Panc1 (cell line): ENCODE measurements at regions not wholly inside any gene's neighbourhood (a gene's known extent, or its start where the extent isn't known, plus 50 kb on each side); places are given as distances from the start of the nearest gene placed in this dataset.

Experiments used
- POLR2AphosphoS5 ChIP-seq: IDR thresholded peaks from 2 replicates; pipeline ENCODE4 v1.6.1; 2012; ENCODE audit warnings: mild to moderate bottlenecking, low read depth, low read length, moderate library complexity
- TF ChIP-seq, protein P1 (sequence below): fragments of 450-650 bp; IDR thresholded peaks from 2 replicates; pipeline ENCODE4 v1.5.1; 2017; ENCODE audit warnings: mild to moderate bottlenecking
- TF ChIP-seq, protein P2 (sequence below), 2 experiments: IDR thresholded peaks; 2 replicates each; pipeline ENCODE4 v1.6.1; 2011 to 2012; ENCODE audit warnings: low read depth in 2 of 2, control low read depth in 1 of 2, low read length in 1 of 2, mild to moderate bottlenecking in 1 of 2, moderate library complexity in 1 of 2; ENCODE audit not compliant: insufficient read depth in 1 of 2

- TF ChIP-seq, protein P1, sequence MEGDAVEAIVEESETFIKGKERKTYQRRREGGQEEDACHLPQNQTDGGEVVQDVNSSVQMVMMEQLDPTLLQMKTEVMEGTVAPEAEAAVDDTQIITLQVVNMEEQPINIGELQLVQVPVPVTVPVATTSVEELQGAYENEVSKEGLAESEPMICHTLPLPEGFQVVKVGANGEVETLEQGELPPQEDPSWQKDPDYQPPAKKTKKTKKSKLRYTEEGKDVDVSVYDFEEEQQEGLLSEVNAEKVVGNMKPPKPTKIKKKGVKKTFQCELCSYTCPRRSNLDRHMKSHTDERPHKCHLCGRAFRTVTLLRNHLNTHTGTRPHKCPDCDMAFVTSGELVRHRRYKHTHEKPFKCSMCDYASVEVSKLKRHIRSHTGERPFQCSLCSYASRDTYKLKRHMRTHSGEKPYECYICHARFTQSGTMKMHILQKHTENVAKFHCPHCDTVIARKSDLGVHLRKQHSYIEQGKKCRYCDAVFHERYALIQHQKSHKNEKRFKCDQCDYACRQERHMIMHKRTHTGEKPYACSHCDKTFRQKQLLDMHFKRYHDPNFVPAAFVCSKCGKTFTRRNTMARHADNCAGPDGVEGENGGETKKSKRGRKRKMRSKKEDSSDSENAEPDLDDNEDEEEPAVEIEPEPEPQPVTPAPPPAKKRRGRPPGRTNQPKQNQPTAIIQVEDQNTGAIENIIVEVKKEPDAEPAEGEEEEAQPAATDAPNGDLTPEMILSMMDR = no peak
- no peak for TF ChIP-seq POLR2AphosphoS5
- TF ChIP-seq, protein P2, sequence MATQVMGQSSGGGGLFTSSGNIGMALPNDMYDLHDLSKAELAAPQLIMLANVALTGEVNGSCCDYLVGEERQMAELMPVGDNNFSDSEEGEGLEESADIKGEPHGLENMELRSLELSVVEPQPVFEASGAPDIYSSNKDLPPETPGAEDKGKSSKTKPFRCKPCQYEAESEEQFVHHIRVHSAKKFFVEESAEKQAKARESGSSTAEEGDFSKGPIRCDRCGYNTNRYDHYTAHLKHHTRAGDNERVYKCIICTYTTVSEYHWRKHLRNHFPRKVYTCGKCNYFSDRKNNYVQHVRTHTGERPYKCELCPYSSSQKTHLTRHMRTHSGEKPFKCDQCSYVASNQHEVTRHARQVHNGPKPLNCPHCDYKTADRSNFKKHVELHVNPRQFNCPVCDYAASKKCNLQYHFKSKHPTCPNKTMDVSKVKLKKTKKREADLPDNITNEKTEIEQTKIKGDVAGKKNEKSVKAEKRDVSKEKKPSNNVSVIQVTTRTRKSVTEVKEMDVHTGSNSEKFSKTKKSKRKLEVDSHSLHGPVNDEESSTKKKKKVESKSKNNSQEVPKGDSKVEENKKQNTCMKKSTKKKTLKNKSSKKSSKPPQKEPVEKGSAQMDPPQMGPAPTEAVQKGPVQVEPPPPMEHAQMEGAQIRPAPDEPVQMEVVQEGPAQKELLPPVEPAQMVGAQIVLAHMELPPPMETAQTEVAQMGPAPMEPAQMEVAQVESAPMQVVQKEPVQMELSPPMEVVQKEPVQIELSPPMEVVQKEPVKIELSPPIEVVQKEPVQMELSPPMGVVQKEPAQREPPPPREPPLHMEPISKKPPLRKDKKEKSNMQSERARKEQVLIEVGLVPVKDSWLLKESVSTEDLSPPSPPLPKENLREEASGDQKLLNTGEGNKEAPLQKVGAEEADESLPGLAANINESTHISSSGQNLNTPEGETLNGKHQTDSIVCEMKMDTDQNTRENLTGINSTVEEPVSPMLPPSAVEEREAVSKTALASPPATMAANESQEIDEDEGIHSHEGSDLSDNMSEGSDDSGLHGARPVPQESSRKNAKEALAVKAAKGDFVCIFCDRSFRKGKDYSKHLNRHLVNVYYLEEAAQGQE (IDR thresholded peaks at IDR 0.05; ENCODE audit: insufficient read depth in 1 of 2, low read depth in 2 of 2, low read length in 1 of 2) = no peak
These were observed 421.3 kb downstream of the MID1IP1 start for GRCh38 chrX:39222346-39223113.
